ENCODE measurements at regions not wholly inside any gene's neighbourhood (a gene's known extent, or its start where the extent isn't known, plus 50 kb on each side); places are given as distances from the start of the nearest gene placed in this dataset.

- DNase-seq (ENCODE audit: low read depth in 4 of 4, low spot score in 3 of 4), result no peak
Measured at GRCh38 chr2:192876698-192877097, 682.0 kb upstream of the TMEFF2 start.

- DNase-seq (ENCODE audit: low read depth in 4 of 4, low spot score in 3 of 4), result no peak
Measured at GRCh38 chr2:192854706-192855105, 660.0 kb upstream of the TMEFF2 start.

- DNase-seq (ENCODE audit: low read depth in 4 of 4, low spot score in 3 of 4), result no peak
Measured at GRCh38 chr2:192854031-192854430, 659.3 kb upstream of the TMEFF2 start.

GRCh38 chr2:192828947-192829346 lies 634.2 kb upstream of the TMEFF2 start:
- no peak for DNase-seq (ENCODE audit: low read depth in 4 of 4, low spot score in 3 of 4)

- no peak for DNase-seq (ENCODE audit: low read depth in 4 of 4, low spot score in 3 of 4)
Measured at GRCh38 chr2:192828175-192828574, 633.4 kb upstream of the TMEFF2 start.

GRCh38 chr2:192827735-192828134 lies 633.0 kb upstream of the TMEFF2 start:
- no peak for DNase-seq (ENCODE audit: low read depth in 4 of 4, low spot score in 3 of 4)

- no peak for DNase-seq (ENCODE audit: low read depth in 4 of 4, low spot score in 3 of 4)
Measured at GRCh38 chr2:192814376-192814775, 619.6 kb upstream of the TMEFF2 start.

- no peak for DNase-seq (ENCODE audit: low read depth in 4 of 4, low spot score in 3 of 4)
Measured at GRCh38 chr2:192813341-192813740, 618.6 kb upstream of the TMEFF2 start.

GRCh38 chr2:192809173-192809572 lies 614.4 kb upstream of the TMEFF2 start:
- no peak for DNase-seq (ENCODE audit: low read depth in 4 of 4, low spot score in 3 of 4)

- DNase-seq (ENCODE audit: low read depth in 4 of 4, low spot score in 3 of 4), result no peak
Measured at GRCh38 chr2:192783643-192784042, 588.9 kb upstream of the TMEFF2 start.

- DNase-seq (ENCODE audit: low read depth in 4 of 4, low spot score in 3 of 4), result no peak
Measured at GRCh38 chr2:192775459-192776262, 580.9 kb upstream of the TMEFF2 start.

- DNase-seq (ENCODE audit: low read depth in 4 of 4, low spot score in 3 of 4), result no peak
Measured at GRCh38 chr2:192775011-192775410, 580.3 kb upstream of the TMEFF2 start.

- no peak for DNase-seq (ENCODE audit: low read depth in 4 of 4, low spot score in 3 of 4)
Measured at GRCh38 chr2:192773044-192773443, 578.3 kb upstream of the TMEFF2 start.

- DNase-seq (ENCODE audit: low read depth in 4 of 4, low spot score in 3 of 4), result no peak
Measured at GRCh38 chr2:192749611-192750200, 555.0 kb upstream of the TMEFF2 start.

- no peak for DNase-seq (ENCODE audit: low read depth in 4 of 4, low spot score in 3 of 4)
Measured at GRCh38 chr2:192741889-192742288, 547.2 kb upstream of the TMEFF2 start.

GRCh38 chr2:192735447-192735846 lies 540.7 kb upstream of the TMEFF2 start:
- DNase-seq (ENCODE audit: low read depth in 4 of 4, low spot score in 3 of 4), result no peak

GRCh38 chr2:192729369-192729768 lies 534.6 kb upstream of the TMEFF2 start:
- no peak for DNase-seq (ENCODE audit: low read depth in 4 of 4, low spot score in 3 of 4)

GRCh38 chr2:192725991-192726390 lies 531.3 kb upstream of the TMEFF2 start:
- DNase-seq (ENCODE audit: low read depth in 4 of 4, low spot score in 3 of 4), result no peak

- DNase-seq (ENCODE audit: low read depth in 4 of 4, low spot score in 3 of 4), result no peak
Measured at GRCh38 chr2:192719629-192720028, 524.9 kb upstream of the TMEFF2 start.

- DNase-seq (ENCODE audit: low read depth in 4 of 4, low spot score in 3 of 4), result no peak
Measured at GRCh38 chr2:192718340-192718739, 523.6 kb upstream of the TMEFF2 start.

- no peak for DNase-seq (ENCODE audit: low read depth in 4 of 4, low spot score in 3 of 4)
Measured at GRCh38 chr2:192700934-192701333, 506.2 kb upstream of the TMEFF2 start.

GRCh38 chr2:192697880-192698279 lies 503.1 kb upstream of the TMEFF2 start:
- DNase-seq (ENCODE audit: low read depth in 4 of 4, low spot score in 3 of 4), result no peak
